Frontal cortex (tissue), 3 donors: ENCODE measurements at regions not wholly inside any gene's neighbourhood (a gene's known extent, or its start where the extent isn't known, plus 50 kb on each side); places are given as distances from the start of the nearest gene placed in this dataset.

Source experiments
- DNase-seq, 2 donors: peaks; one replicate each; pipeline ENCODE4 v3.0.0; 2012; ENCODE audit warnings: low spot score in 2 of 2
- FAIRE-seq: peaks from 2 replicates; lab custom pipeline; 2012; peaks lifted over from hg19 to GRCh38; lab: Jason Lieb, UNC
- donor health status: control.
- donor health status: control.
- donor health status: control.

DNA sequence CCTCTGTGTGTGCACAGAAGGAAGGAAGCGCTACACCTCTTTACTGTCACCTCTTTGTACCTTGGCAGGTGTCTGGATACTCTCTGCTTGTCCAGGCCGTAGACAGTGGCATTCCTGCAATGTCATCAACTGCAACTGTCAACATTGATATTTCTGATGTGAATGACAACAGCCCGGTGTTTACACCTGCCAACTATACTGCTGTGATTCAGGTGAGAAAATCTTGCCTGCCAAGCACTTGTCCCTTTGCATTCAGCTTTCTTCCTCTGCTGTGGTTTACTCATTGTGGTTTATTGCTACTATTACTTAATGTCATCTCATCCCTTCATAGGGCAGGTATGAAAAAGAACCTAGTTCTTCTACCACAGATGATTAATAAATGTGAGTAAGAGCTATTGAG, 131.9 kb upstream of the MTNR1B start:
- DNase-seq (no peak), FAIRE-seq (no peak)

DNA sequence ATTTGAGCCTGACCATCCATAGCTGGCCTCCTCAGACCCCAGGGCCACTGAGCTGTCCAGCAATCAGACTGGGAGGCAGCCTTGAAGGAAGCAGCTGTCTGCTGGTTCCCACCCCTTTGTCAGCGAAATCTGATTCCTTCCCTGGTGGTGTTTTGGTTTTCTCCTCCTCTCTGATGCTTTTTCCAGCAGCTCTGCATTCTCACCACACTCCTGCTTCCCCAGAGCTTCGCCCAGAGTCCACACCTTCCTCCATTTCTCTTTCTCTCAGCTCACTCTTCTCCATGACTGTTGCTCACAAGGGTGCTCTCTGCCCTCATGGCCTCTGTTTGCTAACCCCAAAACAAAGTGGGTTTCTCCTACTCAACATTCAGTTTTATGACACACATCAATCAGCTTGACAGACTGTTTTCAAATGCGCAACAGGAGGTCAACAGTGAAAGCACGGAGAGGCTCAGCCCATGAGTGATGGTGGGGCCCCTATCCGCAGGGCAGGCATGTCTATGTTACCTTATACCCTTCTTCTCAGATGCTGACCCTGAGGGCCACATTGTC, 130.6 kb upstream of the MTNR1B start:
- FAIRE-seq (no peak), DNase-seq (no peak)

DNA sequence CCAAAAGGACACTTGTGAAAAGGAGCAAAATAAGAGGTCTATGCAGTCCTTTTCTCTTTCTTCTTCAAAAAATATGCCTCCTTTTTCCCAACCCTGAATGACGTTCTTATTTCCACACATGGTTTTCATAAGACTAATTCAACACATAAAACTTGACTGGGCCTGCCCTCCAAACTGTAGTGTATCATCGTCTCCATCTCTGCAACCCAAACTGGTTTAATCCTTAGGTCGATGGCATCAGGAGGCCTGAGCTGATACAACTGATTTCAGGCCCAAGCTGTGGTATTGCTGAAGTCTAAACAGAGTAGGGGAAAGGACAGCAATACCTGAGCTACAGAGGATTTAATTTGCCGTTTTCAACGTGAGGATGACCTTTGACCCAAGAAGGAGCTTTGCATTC, 130.0 kb upstream of the MTNR1B start:
- FAIRE-seq = no peak
- DNase-seq = no peak

GRCh38 chr11:92841719-92842118, 127.7 kb upstream of the MTNR1B start:
- no peak for DNase-seq
- no peak for FAIRE-seq

- no peak for FAIRE-seq
- DNase-seq = no peak
Observed at GRCh38 chr11:92843455-92843854, 126.0 kb upstream of the MTNR1B start.

DNA sequence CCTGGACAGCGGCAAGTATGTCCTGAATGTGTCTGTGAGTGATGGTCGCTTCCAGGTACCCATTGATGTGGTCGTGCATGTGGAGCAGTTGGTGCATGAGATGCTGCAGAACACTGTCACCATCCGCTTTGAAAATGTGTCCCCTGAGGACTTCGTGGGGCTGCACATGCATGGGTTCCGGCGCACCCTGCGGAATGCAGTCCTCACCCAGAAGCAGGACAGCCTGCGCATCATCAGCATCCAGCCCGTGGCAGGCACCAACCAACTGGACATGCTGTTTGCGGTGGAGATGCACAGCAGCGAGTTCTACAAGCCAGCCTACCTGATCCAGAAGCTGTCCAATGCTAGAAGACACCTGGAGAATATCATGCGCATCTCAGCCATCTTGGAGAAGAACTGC, 125.3 kb upstream of the MTNR1B start:
- DNase-seq (no peak), FAIRE-seq (no peak)

DNA sequence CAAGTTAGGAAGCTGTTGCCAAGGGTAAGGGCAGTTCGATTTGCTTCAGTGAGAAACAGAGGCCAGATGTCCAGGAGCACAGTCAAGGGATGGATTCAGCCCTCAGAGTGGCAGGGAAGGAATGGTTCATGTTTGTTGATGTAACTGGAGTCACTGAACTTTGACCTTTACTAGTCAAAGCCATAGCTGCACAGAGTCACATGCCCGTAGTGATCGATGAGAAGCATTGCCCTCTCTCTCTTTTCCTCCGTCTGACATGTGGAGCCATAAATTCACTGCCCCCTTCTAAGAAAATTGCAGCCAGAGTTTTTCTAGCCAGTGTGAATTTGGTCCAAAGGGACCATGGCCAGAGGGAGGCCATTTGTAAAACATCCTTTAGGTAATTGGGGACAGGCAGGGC, 124.1 kb upstream of the MTNR1B start:
- no peak for DNase-seq
- FAIRE-seq = no peak

- no peak for FAIRE-seq
Observed at GRCh38 chr11:92845805-92846204, 123.6 kb upstream of the MTNR1B start.

DNA sequence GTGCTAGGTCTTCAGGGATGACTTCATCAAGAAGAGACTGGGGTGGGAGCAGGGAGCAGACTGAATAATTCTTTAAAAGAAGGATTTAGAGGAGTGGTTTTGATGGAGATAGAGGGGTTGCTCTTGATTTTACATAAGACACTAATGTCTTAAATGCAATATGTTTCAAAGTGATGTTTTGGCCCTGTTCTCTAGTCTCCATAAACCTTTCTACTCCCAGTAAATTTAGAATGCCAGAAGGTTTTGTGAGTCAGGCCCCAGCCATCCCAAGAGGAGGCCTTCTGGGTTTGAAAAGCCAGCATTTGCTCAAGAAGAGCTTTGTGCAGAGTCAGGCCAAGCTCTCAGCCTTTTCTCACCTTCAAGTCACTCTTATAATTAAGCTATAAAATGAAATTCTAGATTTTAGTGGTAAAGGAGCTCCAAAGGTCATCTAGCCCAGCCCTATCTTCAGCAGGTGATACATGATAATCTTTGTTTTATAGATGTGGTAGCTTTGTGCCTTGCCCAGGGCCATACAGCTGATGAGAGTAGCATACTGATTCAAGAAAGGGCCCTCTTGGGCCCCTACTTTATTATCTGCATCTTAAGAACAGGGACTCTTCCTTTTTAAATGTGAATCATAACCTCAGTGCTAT, 122.8 kb upstream of the MTNR1B start:
- DNase-seq (no peak), FAIRE-seq (no peak)

More at GRCh38 chr11:92845805-92846204, 123.6 kb upstream of the MTNR1B start:
- DNase-seq = no peak

- DNase-seq (no peak), FAIRE-seq (no peak)
Observed at GRCh38 chr11:92848578-92848977, 120.9 kb upstream of the MTNR1B start.

GRCh38 chr11:92850296-92850826, 119.1 kb upstream of the MTNR1B start:
- FAIRE-seq (no peak), DNase-seq (no peak)

- DNase-seq = no peak
- FAIRE-seq = no peak
Observed at GRCh38 chr11:92852229-92852628, 117.2 kb upstream of the MTNR1B start.

DNA sequence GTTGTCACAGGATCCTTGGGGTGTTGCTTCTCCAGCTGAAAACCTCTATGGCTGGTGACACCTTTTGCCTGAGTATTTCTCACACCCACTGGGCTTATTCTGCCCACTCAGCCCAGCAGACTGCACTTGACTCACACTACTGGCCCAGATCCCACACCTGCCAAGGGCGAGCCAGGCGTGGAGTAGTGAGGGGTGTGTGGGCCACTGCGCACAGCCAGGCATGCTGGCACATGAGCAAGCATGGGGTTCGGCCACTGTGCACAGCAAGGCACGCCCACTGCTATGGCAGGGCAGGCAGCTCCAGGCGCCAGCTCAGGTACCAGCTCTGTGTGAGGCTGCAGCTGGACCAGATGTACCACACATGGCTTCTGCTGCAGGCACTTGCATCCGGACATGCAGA, 116.5 kb upstream of the MTNR1B start:
- FAIRE-seq (no peak), DNase-seq (no peak)

- no peak for FAIRE-seq
- no peak for DNase-seq
Observed at GRCh38 chr11:92854162-92854561, 115.3 kb upstream of the MTNR1B start.

DNA sequence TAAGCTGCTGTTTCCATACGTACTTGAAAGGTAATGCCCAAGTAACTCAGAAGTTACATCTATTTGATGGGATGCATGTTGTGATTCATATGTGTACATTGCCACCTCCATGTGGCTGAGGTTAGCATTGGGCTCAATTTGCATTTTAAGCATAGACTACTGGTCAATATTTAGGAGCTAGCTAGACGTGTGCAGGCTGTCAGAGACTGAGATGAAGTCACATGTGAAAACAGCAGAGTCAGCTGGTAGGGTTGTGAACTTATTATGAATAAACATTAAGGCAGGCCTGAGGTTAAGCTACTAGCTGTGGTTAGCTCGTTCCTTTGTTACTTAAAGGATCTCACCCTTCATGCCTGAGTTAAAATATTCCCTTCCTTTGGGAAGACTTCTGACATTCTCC, 114.5 kb upstream of the MTNR1B start:
- FAIRE-seq = no peak
- DNase-seq = no peak

GRCh38 chr11:92855607-92856405, 113.6 kb upstream of the MTNR1B start:
- no peak for FAIRE-seq
- DNase-seq = no peak

GRCh38 chr11:92857407-92857806, 112.0 kb upstream of the MTNR1B start:
- DNase-seq (no peak), FAIRE-seq (no peak)

DNA sequence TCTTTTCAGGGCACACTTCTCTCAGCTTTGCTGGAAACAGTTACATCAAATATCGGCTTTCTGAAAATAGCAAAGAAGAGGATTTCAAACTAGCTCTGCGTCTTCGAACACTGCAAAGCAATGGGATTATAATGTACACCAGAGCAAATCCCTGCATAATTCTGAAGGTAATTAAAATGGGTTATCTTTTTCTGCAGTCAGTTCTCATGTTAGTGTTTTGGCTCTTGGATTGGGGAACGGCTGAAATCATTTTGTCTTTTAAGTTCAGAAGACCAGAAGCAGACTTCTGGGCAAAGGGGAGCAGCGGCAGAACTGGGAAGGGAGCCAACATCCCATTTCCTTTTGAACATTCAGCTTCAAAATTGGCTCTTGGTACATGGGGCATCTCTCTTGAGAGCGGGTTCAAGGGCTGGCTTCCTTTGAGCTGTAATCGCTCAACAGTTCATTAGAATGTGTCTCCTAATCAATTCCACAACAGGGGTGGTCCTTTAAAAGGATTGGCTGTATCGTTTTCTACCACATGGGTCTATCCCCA, 110.2 kb upstream of the MTNR1B start:
- FAIRE-seq (no peak), DNase-seq (no peak)

GRCh38 chr11:92861634-92862033, 107.8 kb upstream of the MTNR1B start:
- no peak for DNase-seq
- FAIRE-seq = no peak

- FAIRE-seq (no peak), DNase-seq (no peak)
Observed at GRCh38 chr11:92865352-92865751, 104.1 kb upstream of the MTNR1B start.
